ENCODE measurements at regions not wholly inside any gene's neighbourhood (a gene's known extent, or its start where the extent isn't known, plus 50 kb on each side); places are given as distances from the start of the nearest gene placed in this dataset.
"Not testable (repeated sequence)": the region's sequence is repeated elsewhere in the genome, so short reads cannot be mapped to it uniquely, and the experiment has no call there.

GRCh38 chr1:241432241-241432640 lies 75.2 kb upstream of the RGS7 start:
- TF ChIP-seq CTCF (IDR thresholded peaks at IDR 0.05), result no peak
- intact Hi-C loops (cut with DNase I), result no loop called here
- no peak for DNase-seq
- H3K4me3 ChIP-seq, result no peak overlapping the region
- no peak for ATAC-seq
- no peak overlapping the region for H3K27ac ChIP-seq
- H3K4me1 ChIP-seq, result no peaks in the 10 kb centered on the region
- no peaks in the 10 kb centered on the region for H3K36me3 ChIP-seq
- no peaks in the 10 kb centered on the region for H3K9me3 ChIP-seq
- peaks cover 5% of the 10 kb centered on the region for H3K27me3 ChIP-seq (ENCODE audit: low read depth)

GRCh38 chr1:241425091-241425490 lies 68.1 kb upstream of the RGS7 start:
- intact Hi-C loops (cut with DNase I); H3K36me3 ChIP-seq; H3K9me3 ChIP-seq; H3K4me1 ChIP-seq; H3K27ac ChIP-seq; DNase-seq; ATAC-seq; H3K4me3 ChIP-seq: not testable (repeated sequence)
- peaks cover 21% of the 10 kb centered on the region for H3K27me3 ChIP-seq (ENCODE audit: low read depth)

- H3K27me3 ChIP-seq (ENCODE audit: low read depth), result peaks cover 21% of the 10 kb centered on the region
- H3K36me3 ChIP-seq, result no peaks in the 10 kb centered on the region
- H3K27ac ChIP-seq, result no peak overlapping the region
- peaks cover 9% of the 10 kb centered on the region for H3K4me1 ChIP-seq
- ATAC-seq (peak; percentile 12 to 39), DNase-seq (no peak)
- intact Hi-C loops (cut with DNase I), result no loop called here
- H3K4me3 ChIP-seq, result peak overlapping the region; percentile 46
- H3K9me3 ChIP-seq, result no peaks in the 10 kb centered on the region
- TF ChIP-seq CTCF (IDR thresholded peaks at IDR 0.05), result no peak
Measured at GRCh38 chr1:241424480-241424971, 67.5 kb upstream of the RGS7 start.

GRCh38 chr1:241423541-241424479 lies 66.8 kb upstream of the RGS7 start:
- Histone ChIP-seq H3K9me3 (no peaks in the 10 kb centered on the region), H3K27me3 (ENCODE audit: low read depth) (peaks cover 21% of the 10 kb centered on the region), H3K4me1 (peaks cover 9% of the 10 kb centered on the region), H3K36me3 (no peaks in the 10 kb centered on the region), H3K27ac (no peak overlapping the region), H3K4me3 (peak overlapping the region; percentile 46)
- DNase-seq (no peak), ATAC-seq (peak; percentile 65 to 72)
- intact Hi-C loops (cut with DNase I), result no loop called here
- TF ChIP-seq CTCF (IDR thresholded peaks at IDR 0.05), result no peak

GRCh38 chr1:241422470-241422869 lies 65.5 kb upstream of the RGS7 start:
- no peak overlapping the region for H3K4me3 ChIP-seq
- H3K27me3 ChIP-seq (ENCODE audit: low read depth), result peaks cover 21% of the 10 kb centered on the region
- no peaks in the 10 kb centered on the region for H3K36me3 ChIP-seq
- H3K4me1 ChIP-seq, result peaks cover 9% of the 10 kb centered on the region
- intact Hi-C loops (cut with DNase I), result no loop called here
- ATAC-seq (no peak), DNase-seq (no peak)
- H3K9me3 ChIP-seq, result no peaks in the 10 kb centered on the region
- TF ChIP-seq CTCF (IDR thresholded peaks at IDR 0.05), result no peak
- no peak overlapping the region for H3K27ac ChIP-seq

- Histone ChIP-seq H3K4me3 (no peak overlapping the region), H3K4me1 (peaks cover 9% of the 10 kb centered on the region), H3K27me3 (ENCODE audit: low read depth) (peaks cover 21% of the 10 kb centered on the region), H3K27ac (no peak overlapping the region), H3K36me3 (no peaks in the 10 kb centered on the region), H3K9me3 (no peaks in the 10 kb centered on the region)
- ATAC-seq (no peak), DNase-seq (no peak)
- intact Hi-C loops (cut with DNase I), result no loop called here
- no peak for TF ChIP-seq CTCF (IDR thresholded peaks at IDR 0.05)
Measured at GRCh38 chr1:241419986-241420385, 63.0 kb upstream of the RGS7 start.

Data from lower lobe of right lung (tissue), 2 donors.